H1 (cell line): ENCODE measurements at regions not wholly inside any gene's neighbourhood (a gene's known extent, or its start where the extent isn't known, plus 50 kb on each side); places are given as distances from the start of the nearest gene placed in this dataset.

Source experiments
- CTCF ChIA-PET: fragments of 300-600 bp; sonication (Branson Sonifier 250); formaldehyde crosslinking; loops from one replicate; lab custom pipeline; 2021; ENCODE audit not compliant: partially characterized antibody; lab: Charles Lee
- POLR2A ChIA-PET: fragments of 300-600 bp; sonication (Branson Sonifier 250); formaldehyde crosslinking; loops from one replicate; lab custom pipeline; 2021; ENCODE audit warnings: inconsistent platforms; ENCODE audit not compliant: partially characterized antibody; lab: Charles Lee
- DNase-seq, 2 experiments: peaks; one replicate each; pipeline versions ENCODE4 v3.0.0 to v3.0.0-alpha.2; 2010 to 2022; ENCODE audit warnings: low spot score in 2 of 2, low read depth in 1 of 2, mixed read lengths in 1 of 2
- FAIRE-seq: peaks from 2 replicates; lab custom pipeline; 2011; peaks lifted over from hg19 to GRCh38; lab: Jason Lieb, UNC
- H2AFZ ChIP-seq: 2 replicates; pipeline ENCODE4 v1.8.1; 2012; ENCODE audit warnings: low read length, inconsistent platforms
- H2AK5ac ChIP-seq: 2 replicates; pipeline ENCODE4 v1.6.1; 2013; ENCODE audit warnings: low read depth, low read length
- H2BK120ac ChIP-seq: replicated peaks from 2 replicates; pipeline ENCODE3; 2013; ENCODE audit warnings: low read depth, low read length, inconsistent platforms
- H2BK12ac ChIP-seq: 2 replicates; pipeline ENCODE4 v1.6.1; 2013; ENCODE audit warnings: low read depth, low read length
- H2BK15ac ChIP-seq: 2 replicates; pipeline ENCODE4 v1.6.1; 2013; ENCODE audit warnings: low read length
- H2BK20ac ChIP-seq: 2 replicates; pipeline ENCODE4 v1.6.1; 2013; ENCODE audit warnings: low read length
- H2BK5ac ChIP-seq: 2 replicates; pipeline ENCODE4 v1.6.1; 2013; ENCODE audit warnings: low read depth, low read length
- H3K14ac ChIP-seq: 2 replicates; pipeline ENCODE4 v1.6.1; 2013; ENCODE audit warnings: inconsistent platforms; ENCODE audit not compliant: insufficient read length
- H3K18ac ChIP-seq: 2 replicates; pipeline ENCODE4 v1.6.1; 2013; ENCODE audit warnings: low read length; ENCODE audit errors: extremely low read depth
- H3K23ac ChIP-seq: 2 replicates; pipeline ENCODE4 v1.6.1; 2013; ENCODE audit warnings: inconsistent platforms; ENCODE audit not compliant: insufficient read length
- H3K23me2 ChIP-seq: 2 replicates; pipeline ENCODE4 v1.6.1; 2013; ENCODE audit warnings: low read depth, low read length
- H3K27ac ChIP-seq: 2 replicates; pipeline ENCODE4 v1.6.1; 2011; ENCODE audit warnings: low read depth, low read length, inconsistent platforms
- H3K27me3 ChIP-seq, 4 experiments: replicated peaks in 1 of 4; 1 replicate in 1 of 4; 2 replicates in 3 of 4; pipeline versions ENCODE4 v1.6.1 to v1.8.1; 2011 to 2013; ENCODE audit warnings: low read length in 3 of 4, mild to moderate bottlenecking in 3 of 4, inconsistent platforms in 2 of 4, mixed read lengths in 2 of 4, moderate library complexity in 1 of 4; ENCODE audit not compliant: control insufficient read depth in 3 of 4, insufficient read depth in 3 of 4; ENCODE audit errors: extremely low read depth in 1 of 4
- H3K36me3 ChIP-seq, 4 experiments: 2 replicates each; pipeline versions ENCODE4 v1.6.1 to v1.8.1; 2011 to 2013; ENCODE audit warnings: mild to moderate bottlenecking in 4 of 4, low read length in 3 of 4, moderate library complexity in 2 of 4, control low read depth in 1 of 4, inconsistent platforms in 1 of 4; ENCODE audit not compliant: insufficient read depth in 4 of 4, control insufficient read depth in 2 of 4
- H3K4ac ChIP-seq: replicated peaks from 2 replicates; pipeline ENCODE3; 2013; ENCODE audit warnings: low read length, low read depth, mixed read lengths, inconsistent platforms; ENCODE audit not compliant: insufficient read length
- H3K4me1 ChIP-seq, 4 experiments: replicated peaks in 1 of 4; 1 replicate in 1 of 4; 2 replicates in 3 of 4; pipeline versions ENCODE4 v1.6.1 to v1.8.1; 2011 to 2013; ENCODE audit warnings: low read length in 3 of 4, inconsistent platforms in 2 of 4, mixed read lengths in 1 of 4; ENCODE audit not compliant: insufficient read depth in 4 of 4, control insufficient read depth in 3 of 4
- H3K4me2 ChIP-seq, 2 experiments: 2 replicates each; pipeline versions ENCODE4 v1.6.1 to v1.8.1; 2011 to 2013; ENCODE audit warnings: low read depth in 2 of 2, low read length in 2 of 2, control low read depth in 1 of 2, inconsistent platforms in 1 of 2, mild to moderate bottlenecking in 1 of 2; ENCODE audit not compliant: insufficient read depth in 1 of 2
- H3K4me3 ChIP-seq, 4 experiments: fragments of 200-600, 300-600 bp in 1 of 4; sonication (generic), shearing (Covaris generic), sonication (Bioruptor Twin) in 1 of 4; 2 replicates each; pipeline versions ENCODE4 v1.5.1 to v1.8.1; 2011 to 2016; ENCODE audit warnings: low read length in 4 of 4, low read depth in 3 of 4, control low read depth in 2 of 4, inconsistent platforms in 2 of 4, mild to moderate bottlenecking in 2 of 4, mixed read lengths in 1 of 4, moderate library complexity in 1 of 4; ENCODE audit not compliant: insufficient read depth in 2 of 4; ENCODE audit errors: extremely low read depth in 1 of 4
- H3K56ac ChIP-seq: replicated peaks from 2 replicates; pipeline ENCODE3; 2013; ENCODE audit warnings: low read depth, mild to moderate bottlenecking, mixed read lengths, low read length, inconsistent platforms; ENCODE audit not compliant: insufficient read length
- H3K79me1 ChIP-seq: 2 replicates; pipeline ENCODE4 v1.6.1; 2013; ENCODE audit warnings: low read depth, low read length, control low read depth
- H3K79me2 ChIP-seq, 2 experiments: 2 replicates each; pipeline versions ENCODE4 v1.6.1 to v1.8.1; 2012 to 2013; ENCODE audit warnings: low read length in 2 of 2, mild to moderate bottlenecking in 2 of 2, inconsistent platforms in 1 of 2; ENCODE audit not compliant: insufficient read depth in 2 of 2, control insufficient read depth in 1 of 2
- H3K9ac ChIP-seq, 4 experiments: replicated peaks in 1 of 4; 1 replicate in 1 of 4; 2 replicates in 3 of 4; pipeline versions ENCODE4 v1.6.1 to v1.8.1; 2011 to 2013; ENCODE audit warnings: low read depth in 3 of 4, low read length in 3 of 4, control low read depth in 2 of 4, mild to moderate bottlenecking in 2 of 4, moderate library complexity in 2 of 4, inconsistent platforms in 1 of 4; ENCODE audit errors: extremely low read depth in 1 of 4
- H3K9me3 ChIP-seq, 2 experiments: 2 replicates each; pipeline versions ENCODE4 v1.6.1 to v1.8.1; 2012 to 2013; ENCODE audit warnings: mild to moderate bottlenecking in 2 of 2, moderate library complexity in 2 of 2, control low read depth in 1 of 2, inconsistent platforms in 1 of 2, low read depth in 1 of 2, low read length in 1 of 2, mixed read lengths in 1 of 2; ENCODE audit not compliant: insufficient read depth in 2 of 2
- H4K20me1 ChIP-seq, 2 experiments: replicated peaks in 1 of 2; 2 replicates each; pipeline versions ENCODE3 to v1.8.1; 2011 to 2013; ENCODE audit warnings: inconsistent platforms in 2 of 2, low read length in 2 of 2, mild to moderate bottlenecking in 1 of 2; ENCODE audit not compliant: insufficient read depth in 2 of 2, control insufficient read depth in 1 of 2
- H4K5ac ChIP-seq: 2 replicates; pipeline ENCODE4 v1.6.1; 2013; ENCODE audit warnings: low read length, low read depth, mixed read lengths, inconsistent platforms; ENCODE audit not compliant: insufficient read length
- H4K8ac ChIP-seq: 2 replicates; pipeline ENCODE4 v1.8.0; 2013; ENCODE audit warnings: mild to moderate bottlenecking, moderate library complexity, low read length, inconsistent platforms; ENCODE audit not compliant: insufficient read depth; ENCODE audit errors: extremely low read depth
- H4K91ac ChIP-seq: replicated peaks from 2 replicates; pipeline ENCODE3; 2013; ENCODE audit warnings: low read length, mixed read lengths, inconsistent platforms; ENCODE audit not compliant: insufficient read length
- RXRA ChIP-seq: IDR thresholded peaks from 2 replicates; pipeline ENCODE4 v1.6.1; 2011; ENCODE audit warnings: low read depth, mild to moderate bottlenecking, low read length, moderate library complexity; ENCODE audit not compliant: insufficient read depth
- WGBS, 2 experiments: shearing (Covaris generic) in 1 of 2; methylation state at CpG; one replicate each; pipeline versions ENCODE4 v1.1.6 to v1.1.7; 2013 to 2015; ENCODE audit warnings: low lambda C conversion rate in 2 of 2, mixed read lengths in 2 of 2, inconsistent platforms in 1 of 2, low coverage in 1 of 2, missing lambda C conversion rate in 1 of 2; ENCODE audit not compliant: insufficient replicate concordance in 2 of 2, insufficient coverage in 1 of 2, insufficient read length in 1 of 2; ENCODE audit errors: extremely low coverage in 1 of 2, missing lambda C conversion rate in 1 of 2; 5-methylcytosine and 5-hydroxymethylcytosine counted together
- TF ChIP-seq, protein P1 (sequence below): IDR thresholded peaks from 2 replicates; pipeline ENCODE4 v1.6.1; 2012; ENCODE audit warnings: low read length, inconsistent platforms

- Histone ChIP-seq H2AK5ac (no peak overlapping the region), H2BK5ac (no peak overlapping the region), H3K79me2 (no peaks in the 10 kb centered on the region), H4K8ac (no peak overlapping the region), H3K4me3 (no peak overlapping the region), H3K56ac (no peak overlapping the region), H3K23ac (no peak overlapping the region), H3K4ac (no peak overlapping the region), H3K4me2 (no peak overlapping the region), H4K20me1 (no peaks in the 10 kb centered on the region), H2AFZ (no peak overlapping the region), H3K23me2 (no peaks in the 10 kb centered on the region; the same call in 1 of the 2 replicates), H3K18ac (no peak overlapping the region), H2BK20ac (no peak overlapping the region), H3K9me3 (no peaks in the 10 kb centered on the region; a peak in 1 of 4 replicates), H3K36me3 (no peaks in the 10 kb centered on the region), H3K14ac (no peak overlapping the region), H2BK15ac (no peak overlapping the region), H3K27ac (no peak overlapping the region), H4K5ac (no peak overlapping the region), H2BK12ac (no peak overlapping the region), H3K79me1 (no peaks in the 10 kb centered on the region), H3K27me3 (peaks cover 0 to 1% (median 0%) of the 10 kb centered on the region in 4 experiments; a peak in 1 of 7 replicates), H2BK120ac (no peak overlapping the region), H3K4me1 (peaks cover 0 to 17% (median 13%) of the 10 kb centered on the region in 4 experiments), H4K91ac (no peak overlapping the region), H3K9ac (no peak overlapping the region)
- TF ChIP-seq, protein P1, sequence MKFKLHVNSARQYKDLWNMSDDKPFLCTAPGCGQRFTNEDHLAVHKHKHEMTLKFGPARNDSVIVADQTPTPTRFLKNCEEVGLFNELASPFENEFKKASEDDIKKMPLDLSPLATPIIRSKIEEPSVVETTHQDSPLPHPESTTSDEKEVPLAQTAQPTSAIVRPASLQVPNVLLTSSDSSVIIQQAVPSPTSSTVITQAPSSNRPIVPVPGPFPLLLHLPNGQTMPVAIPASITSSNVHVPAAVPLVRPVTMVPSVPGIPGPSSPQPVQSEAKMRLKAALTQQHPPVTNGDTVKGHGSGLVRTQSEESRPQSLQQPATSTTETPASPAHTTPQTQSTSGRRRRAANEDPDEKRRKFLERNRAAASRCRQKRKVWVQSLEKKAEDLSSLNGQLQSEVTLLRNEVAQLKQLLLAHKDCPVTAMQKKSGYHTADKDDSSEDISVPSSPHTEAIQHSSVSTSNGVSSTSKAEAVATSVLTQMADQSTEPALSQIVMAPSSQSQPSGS, result no peak
- no peak for TF ChIP-seq RXRA
- FAIRE-seq (no peak), DNase-seq (no peak)
- POLR2A ChIA-PET, result no interaction called here
- CTCF ChIA-PET, result no interaction called here
- 63 to 100% methylated on average over 1 to 6 of the region's 6 CpGs for WGBS, 2 experiments
Measured at GRCh38 chr10:60575105-60575504, 185.4 kb upstream of the ANK3 start.
